Suprapubic skin (tissue), 4 donors: ENCODE measurements at regions not wholly inside any gene's neighbourhood (a gene's known extent, or its start where the extent isn't known, plus 50 kb on each side); places are given as distances from the start of the nearest gene placed in this dataset.
"Not testable (repeated sequence)": the region's sequence is repeated elsewhere in the genome, so short reads cannot be mapped to it uniquely, and the experiment has no call there.

Experiments used
- EP300 ChIP-seq: sonication (generic); formaldehyde crosslinking; IDR thresholded peaks from one replicate; pipeline ENCODE4 v1.6.1; 2017; ENCODE audit warnings: antibody characterized with exemption
- POLR2A ChIP-seq, 2 donors: fragments of 450-650 bp; IDR thresholded peaks; one replicate each; pipeline ENCODE4 v1.6.1; 2017; ENCODE audit warnings: antibody characterized with exemption in 2 of 2, mild to moderate bottlenecking in 2 of 2, moderate library complexity in 2 of 2
- POLR2AphosphoS5 ChIP-seq, 3 donors: sonication (generic); formaldehyde crosslinking; IDR thresholded peaks; one replicate each; pipeline ENCODE4 v1.6.1; 2017; ENCODE audit warnings: antibody characterized with exemption in 3 of 3
- TF ChIP-seq, protein P1 (sequence below), 2 donors: fragments of 200-600 bp in 1 of 2; fragments of 450-650 bp in 1 of 2; sonication (generic) in 1 of 2; IDR thresholded peaks; one replicate each; pipeline ENCODE4 v1.5.1; 2016 to 2019; ENCODE audit warnings: antibody characterized with exemption in 2 of 2, mild to moderate bottlenecking in 1 of 2, moderate library complexity in 1 of 2

DNA sequence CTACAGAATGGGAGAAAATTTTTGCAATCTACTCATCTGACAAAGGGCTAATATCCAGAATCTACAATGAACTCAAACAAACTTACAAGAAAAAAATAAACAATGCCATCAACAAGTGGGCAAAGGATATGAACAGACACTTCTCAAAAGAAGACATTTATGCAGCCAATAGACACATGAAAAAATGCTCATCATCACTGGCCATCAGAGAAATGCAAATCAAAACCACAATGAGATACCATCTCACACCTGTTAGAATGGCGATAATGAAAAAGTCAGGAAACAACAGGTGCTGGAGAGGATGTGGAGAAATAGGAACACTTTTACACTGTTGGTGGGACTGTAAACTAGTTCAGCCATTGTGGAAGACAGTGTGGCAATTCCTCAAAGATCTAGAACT is 60.3 kb upstream of the XAGE2 start:
- TF ChIP-seq, protein P1, sequence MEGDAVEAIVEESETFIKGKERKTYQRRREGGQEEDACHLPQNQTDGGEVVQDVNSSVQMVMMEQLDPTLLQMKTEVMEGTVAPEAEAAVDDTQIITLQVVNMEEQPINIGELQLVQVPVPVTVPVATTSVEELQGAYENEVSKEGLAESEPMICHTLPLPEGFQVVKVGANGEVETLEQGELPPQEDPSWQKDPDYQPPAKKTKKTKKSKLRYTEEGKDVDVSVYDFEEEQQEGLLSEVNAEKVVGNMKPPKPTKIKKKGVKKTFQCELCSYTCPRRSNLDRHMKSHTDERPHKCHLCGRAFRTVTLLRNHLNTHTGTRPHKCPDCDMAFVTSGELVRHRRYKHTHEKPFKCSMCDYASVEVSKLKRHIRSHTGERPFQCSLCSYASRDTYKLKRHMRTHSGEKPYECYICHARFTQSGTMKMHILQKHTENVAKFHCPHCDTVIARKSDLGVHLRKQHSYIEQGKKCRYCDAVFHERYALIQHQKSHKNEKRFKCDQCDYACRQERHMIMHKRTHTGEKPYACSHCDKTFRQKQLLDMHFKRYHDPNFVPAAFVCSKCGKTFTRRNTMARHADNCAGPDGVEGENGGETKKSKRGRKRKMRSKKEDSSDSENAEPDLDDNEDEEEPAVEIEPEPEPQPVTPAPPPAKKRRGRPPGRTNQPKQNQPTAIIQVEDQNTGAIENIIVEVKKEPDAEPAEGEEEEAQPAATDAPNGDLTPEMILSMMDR (IDR thresholded peaks at IDR 0.05), result not testable (repeated sequence)
- not testable (repeated sequence) for TF ChIP-seq POLR2AphosphoS5 (IDR thresholded peaks at IDR 0.05); POLR2A (IDR thresholded peaks at IDR 0.05); EP300
